Kidney glomerular epithelial cell (primary cell): ENCODE measurements at regions not wholly inside any gene's neighbourhood (a gene's known extent, or its start where the extent isn't known, plus 50 kb on each side); places are given as distances from the start of the nearest gene placed in this dataset.
A peak's percentile ranks its signal among the peaks of the same experiment; 100 is the strongest.
"Not testable (repeated sequence)": the region's sequence is repeated elsewhere in the genome, so short reads cannot be mapped to it uniquely, and the experiment has no call there.

Experiments
- DNase-seq: peaks from one replicate; lab custom pipeline; 2025; lab: John Stamatoyannopoulos, UW

GRCh38 chr7:112937651-112938415 lies 147.6 kb upstream of the TMEM168 start:
- DNase-seq = no peak

- no peak for DNase-seq
These were observed 143.4 kb upstream of the TMEM168 start for GRCh38 chr7:112933598-112933997.

- no peak for DNase-seq
These were observed 140.6 kb upstream of the TMEM168 start for GRCh38 chr7:112930787-112931186.

- DNase-seq = no peak
These were observed 139.2 kb upstream of the TMEM168 start for GRCh38 chr7:112929421-112929820.

GRCh38 chr7:112926018-112926417 lies 135.8 kb upstream of the TMEM168 start:
- DNase-seq = no peak

GRCh38 chr7:112922546-112922945 lies 132.4 kb upstream of the TMEM168 start:
- DNase-seq = not testable (repeated sequence)

DNA sequence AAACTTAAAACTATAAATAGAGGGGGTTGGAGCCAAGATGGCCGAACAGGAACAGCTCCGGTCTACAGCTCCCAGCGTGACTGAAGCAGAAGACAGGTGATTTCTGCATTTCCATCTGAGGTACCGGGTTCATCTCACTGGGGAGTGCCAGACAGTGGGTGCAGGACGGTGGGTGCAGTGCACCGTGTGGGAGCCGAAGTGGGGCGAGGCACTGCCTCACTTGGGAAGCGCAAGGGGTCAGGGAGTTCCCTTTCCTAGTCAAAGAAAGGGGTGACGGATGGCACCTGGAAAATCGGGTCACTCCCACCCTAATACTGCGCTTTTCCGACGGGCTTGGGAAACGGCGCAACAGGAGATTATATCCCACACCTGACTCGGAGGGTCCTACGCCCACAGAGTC lies 126.2 kb upstream of the TMEM168 start:
- not testable (repeated sequence) for DNase-seq

- no peak for DNase-seq
These were observed 117.9 kb upstream of the TMEM168 start for GRCh38 chr7:112908086-112908485.

- DNase-seq = no peak
These were observed 117.5 kb upstream of the TMEM168 start for GRCh38 chr7:112907658-112908057.

- DNase-seq = no peak
These were observed 115.8 kb upstream of the TMEM168 start for GRCh38 chr7:112905950-112906349.

DNA sequence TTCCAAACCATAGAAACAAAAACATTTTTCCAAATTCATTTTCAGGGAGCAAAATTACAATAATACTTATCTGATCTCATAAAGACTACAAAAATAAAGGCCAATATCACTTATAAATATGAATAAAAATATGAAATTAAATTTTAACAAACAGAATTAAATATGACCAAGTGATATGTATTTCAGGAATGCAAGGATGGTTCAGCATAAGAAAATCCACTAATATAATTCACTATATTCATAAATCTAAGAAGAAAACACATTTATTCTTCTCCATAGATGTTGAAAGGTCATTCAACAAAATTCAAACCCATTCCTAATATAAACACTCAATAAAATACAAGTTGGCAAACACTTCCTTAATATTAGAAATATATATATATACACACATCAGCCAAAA lies 115.2 kb upstream of the TMEM168 start:
- no peak for DNase-seq

- peak; percentile 53 for DNase-seq
These were observed 108.5 kb upstream of the TMEM168 start for GRCh38 chr7:112898432-112899290.

DNA sequence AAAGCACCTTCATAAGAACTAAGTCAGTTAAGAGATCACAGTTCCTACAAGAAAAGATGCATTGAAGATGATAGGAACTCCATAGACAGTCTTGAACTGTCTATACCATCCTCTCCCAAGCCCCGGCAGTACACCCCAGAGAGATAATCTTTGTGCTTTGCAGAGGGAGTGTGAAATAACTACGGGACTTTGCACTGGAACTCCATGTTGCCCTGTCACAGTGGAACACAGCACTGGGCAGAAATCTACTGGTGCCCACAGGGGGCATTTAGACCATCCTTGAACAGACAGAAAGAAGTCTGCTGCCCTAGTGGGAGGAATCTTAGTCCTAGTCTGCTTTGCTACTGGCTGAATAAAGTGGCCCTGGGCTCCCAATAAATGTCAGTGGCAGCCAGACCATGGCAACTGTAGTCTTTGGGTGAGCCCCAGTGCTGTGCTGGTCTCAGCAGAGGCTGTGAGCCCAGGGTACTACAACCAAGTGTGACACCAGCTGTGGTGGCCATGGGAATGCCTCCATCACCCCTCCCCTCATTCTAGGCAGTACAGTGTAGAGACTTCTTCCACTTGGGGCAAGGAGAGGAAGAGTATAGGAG lies 107.7 kb upstream of the TMEM168 start:
- DNase-seq = no peak

GRCh38 chr7:112896026-112896601 lies 105.9 kb upstream of the TMEM168 start:
- DNase-seq = no peak

GRCh38 chr7:112892263-112892662 lies 102.1 kb upstream of the TMEM168 start:
- DNase-seq = no peak

DNA sequence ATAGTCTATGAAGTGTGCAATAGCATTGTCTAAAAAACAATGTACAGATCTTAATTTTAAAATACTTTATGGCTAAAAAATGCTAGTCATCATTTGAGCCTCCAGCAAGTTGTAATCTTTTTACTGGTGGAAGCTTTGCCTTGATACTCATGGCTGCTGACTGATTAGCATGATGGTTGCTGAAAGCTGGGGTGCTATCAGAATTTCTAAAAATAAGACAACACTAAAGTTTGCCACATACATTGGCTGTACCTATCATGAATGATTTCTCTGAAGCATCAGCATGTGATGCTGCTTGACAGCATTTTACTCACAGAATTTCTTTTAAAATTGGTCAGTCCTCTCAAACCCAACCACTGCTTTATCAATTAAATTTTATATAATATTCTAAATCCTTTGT lies 101.5 kb upstream of the TMEM168 start:
- no peak for DNase-seq

GRCh38 chr7:112889834-112890438 lies 99.7 kb upstream of the TMEM168 start:
- no peak for DNase-seq

DNA sequence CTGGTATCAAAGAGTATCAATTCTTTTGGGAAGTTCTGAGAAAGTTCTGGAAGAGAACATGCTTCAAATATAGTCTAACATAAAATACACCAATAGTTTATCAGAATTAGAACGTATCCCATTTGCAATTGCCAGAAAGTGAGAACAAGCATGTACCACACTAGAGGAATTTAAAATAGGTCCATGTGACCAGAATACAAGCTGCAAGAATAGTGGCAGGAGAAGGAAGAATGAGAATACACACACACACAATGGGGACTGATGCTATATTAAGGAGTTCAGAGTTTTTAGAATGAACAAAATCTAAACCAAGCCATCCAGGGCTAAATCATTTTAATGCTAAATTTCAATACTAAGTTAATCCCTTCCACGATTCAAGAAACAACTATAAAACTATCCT lies 99.1 kb upstream of the TMEM168 start:
- DNase-seq = no peak

DNA sequence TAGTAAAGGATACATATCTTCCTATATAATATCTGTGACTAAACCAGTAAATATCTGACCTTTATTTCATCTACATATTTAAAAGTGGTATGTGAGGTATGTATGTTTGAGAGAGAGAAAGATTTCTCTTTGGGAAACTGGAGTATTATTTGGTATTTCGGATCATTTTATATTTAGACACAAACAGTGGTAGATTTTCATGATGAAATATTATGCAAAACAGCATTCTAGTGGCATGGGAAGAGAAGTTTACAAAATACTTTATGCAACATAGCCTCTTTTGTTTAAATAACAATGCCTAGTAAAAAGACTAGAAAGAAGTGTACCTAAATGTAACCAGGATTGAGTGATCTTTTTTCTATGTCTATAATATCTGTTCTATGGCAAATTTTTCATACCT lies 98.6 kb upstream of the TMEM168 start:
- no peak for DNase-seq

DNA sequence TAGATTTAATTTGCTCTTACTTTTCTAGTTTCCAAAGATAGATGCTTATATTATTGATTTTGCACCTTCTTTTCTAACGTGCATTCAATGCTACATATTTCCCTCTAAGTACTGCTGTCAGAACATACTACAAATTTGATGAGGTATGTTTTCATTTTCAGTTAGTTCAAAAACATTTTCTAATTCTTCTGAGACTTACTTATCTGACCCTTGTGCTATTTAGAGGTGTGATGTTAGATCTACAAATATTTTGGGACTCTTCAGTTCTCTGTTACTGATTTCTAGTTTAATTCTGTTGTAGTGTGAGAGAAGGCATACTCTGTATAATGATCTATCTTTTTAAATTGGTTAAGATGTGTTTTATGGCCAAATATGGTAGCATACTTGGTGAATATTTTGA lies 97.8 kb upstream of the TMEM168 start:
- DNase-seq = no peak

DNA sequence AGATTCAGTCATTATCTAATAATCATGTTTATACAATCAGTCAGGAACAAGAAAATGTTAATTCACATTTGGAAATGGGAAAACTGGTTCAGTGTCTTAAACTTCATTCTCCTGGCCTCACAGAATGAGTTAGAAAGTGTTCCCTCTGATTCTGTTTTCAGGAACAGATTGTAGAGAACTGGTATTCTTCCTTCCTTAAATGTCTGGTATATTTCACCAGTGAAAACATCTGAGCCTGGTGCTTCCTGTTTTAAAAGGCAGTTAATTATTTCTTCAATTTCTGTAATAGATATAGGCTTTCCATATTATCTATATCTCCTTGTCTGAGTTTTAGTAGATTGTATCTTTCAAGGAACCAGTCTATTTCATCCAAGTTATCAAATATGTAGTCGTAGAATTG lies 97.1 kb upstream of the TMEM168 start:
- no peak for DNase-seq

GRCh38 chr7:112886208-112886607 lies 96.0 kb upstream of the TMEM168 start:
- DNase-seq = no peak
